ENCODE measurements at regions not wholly inside any gene's neighbourhood (a gene's known extent, or its start where the extent isn't known, plus 50 kb on each side); places are given as distances from the start of the nearest gene placed in this dataset.

GRCh38 chr1:209155546-209155945 lies 428.0 kb upstream of the CAMK1G start:
- H3K4me3 ChIP-seq (replicated peaks; ENCODE audit: low read depth, low read length): no peak overlapping the region
- TF ChIP-seq, protein P1, sequence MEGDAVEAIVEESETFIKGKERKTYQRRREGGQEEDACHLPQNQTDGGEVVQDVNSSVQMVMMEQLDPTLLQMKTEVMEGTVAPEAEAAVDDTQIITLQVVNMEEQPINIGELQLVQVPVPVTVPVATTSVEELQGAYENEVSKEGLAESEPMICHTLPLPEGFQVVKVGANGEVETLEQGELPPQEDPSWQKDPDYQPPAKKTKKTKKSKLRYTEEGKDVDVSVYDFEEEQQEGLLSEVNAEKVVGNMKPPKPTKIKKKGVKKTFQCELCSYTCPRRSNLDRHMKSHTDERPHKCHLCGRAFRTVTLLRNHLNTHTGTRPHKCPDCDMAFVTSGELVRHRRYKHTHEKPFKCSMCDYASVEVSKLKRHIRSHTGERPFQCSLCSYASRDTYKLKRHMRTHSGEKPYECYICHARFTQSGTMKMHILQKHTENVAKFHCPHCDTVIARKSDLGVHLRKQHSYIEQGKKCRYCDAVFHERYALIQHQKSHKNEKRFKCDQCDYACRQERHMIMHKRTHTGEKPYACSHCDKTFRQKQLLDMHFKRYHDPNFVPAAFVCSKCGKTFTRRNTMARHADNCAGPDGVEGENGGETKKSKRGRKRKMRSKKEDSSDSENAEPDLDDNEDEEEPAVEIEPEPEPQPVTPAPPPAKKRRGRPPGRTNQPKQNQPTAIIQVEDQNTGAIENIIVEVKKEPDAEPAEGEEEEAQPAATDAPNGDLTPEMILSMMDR (IDR thresholded peaks at IDR 0.05; ENCODE audit: low read length, missing control alignments): no peak
- no peak for DNase-seq (ENCODE audit: low read depth)

GRCh38 chr1:209156991-209157390 lies 426.5 kb upstream of the CAMK1G start:
- TF ChIP-seq, protein P1 (IDR thresholded peaks at IDR 0.05; ENCODE audit: low read length, missing control alignments): no peak
- no peak for DNase-seq (ENCODE audit: low read depth)
- no peak overlapping the region for H3K4me3 ChIP-seq (replicated peaks; ENCODE audit: low read depth, low read length)

GRCh38 chr1:209157546-209158249 lies 425.8 kb upstream of the CAMK1G start:
- no peak for DNase-seq (ENCODE audit: low read depth)
- TF ChIP-seq, protein P1 (IDR thresholded peaks at IDR 0.05; ENCODE audit: low read length, missing control alignments): no peak
- H3K4me3 ChIP-seq (replicated peaks; ENCODE audit: low read depth, low read length): no peak overlapping the region

DNA sequence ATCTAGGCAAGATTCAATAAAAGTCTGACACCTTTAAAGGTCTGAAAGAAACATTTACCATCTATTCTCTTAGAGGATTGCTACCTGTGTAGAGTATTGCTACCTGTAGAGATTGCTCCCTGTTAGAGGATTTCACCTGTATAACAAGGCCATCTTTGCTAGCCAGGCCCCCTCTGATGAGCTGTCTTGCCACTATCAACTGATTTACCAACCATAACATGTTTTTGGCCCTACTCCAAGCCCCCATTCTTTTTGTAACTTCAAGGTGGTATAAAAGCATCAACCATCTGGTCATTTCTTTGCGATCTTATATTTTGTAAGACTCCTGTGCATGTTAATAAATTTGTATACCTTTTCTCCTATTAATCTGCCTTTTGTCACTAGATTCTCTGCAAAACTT lies 424.7 kb upstream of the CAMK1G start:
- no peak overlapping the region for H3K4me3 ChIP-seq (replicated peaks; ENCODE audit: low read depth, low read length)
- DNase-seq (ENCODE audit: low read depth): no peak
- TF ChIP-seq, protein P1 (IDR thresholded peaks at IDR 0.05; ENCODE audit: low read length, missing control alignments): no peak

- DNase-seq (ENCODE audit: low read depth): no peak
- no peak overlapping the region for H3K4me3 ChIP-seq (replicated peaks; ENCODE audit: low read depth, low read length)
- TF ChIP-seq, protein P1 (IDR thresholded peaks at IDR 0.05; ENCODE audit: low read length, missing control alignments): no peak
Measured at GRCh38 chr1:209160230-209160629, 423.3 kb upstream of the CAMK1G start.

DNA sequence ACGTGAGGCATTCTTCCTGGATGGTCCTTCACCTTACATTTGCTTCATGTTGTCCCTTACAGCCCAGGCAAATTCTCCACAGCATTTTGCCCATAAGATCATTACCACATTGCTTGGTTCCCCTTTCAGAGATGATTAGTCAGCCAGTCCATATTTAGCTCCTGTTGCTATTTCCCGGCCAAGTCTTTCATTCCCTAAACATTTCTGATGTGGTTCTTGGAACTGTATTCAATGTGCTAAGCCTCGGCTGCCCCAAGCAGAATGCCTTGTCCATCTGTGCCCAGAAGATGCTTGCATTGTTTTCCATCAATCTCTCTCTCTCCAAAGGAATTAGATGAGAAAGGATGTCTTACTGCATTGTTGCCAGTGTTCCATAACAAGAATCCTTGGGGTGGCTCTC lies 420.9 kb upstream of the CAMK1G start:
- TF ChIP-seq, protein P1 (IDR thresholded peaks at IDR 0.05; ENCODE audit: low read length, missing control alignments): no peak
- no peak overlapping the region for H3K4me3 ChIP-seq (replicated peaks; ENCODE audit: low read depth, low read length)
- DNase-seq (ENCODE audit: low read depth): no peak

DNA sequence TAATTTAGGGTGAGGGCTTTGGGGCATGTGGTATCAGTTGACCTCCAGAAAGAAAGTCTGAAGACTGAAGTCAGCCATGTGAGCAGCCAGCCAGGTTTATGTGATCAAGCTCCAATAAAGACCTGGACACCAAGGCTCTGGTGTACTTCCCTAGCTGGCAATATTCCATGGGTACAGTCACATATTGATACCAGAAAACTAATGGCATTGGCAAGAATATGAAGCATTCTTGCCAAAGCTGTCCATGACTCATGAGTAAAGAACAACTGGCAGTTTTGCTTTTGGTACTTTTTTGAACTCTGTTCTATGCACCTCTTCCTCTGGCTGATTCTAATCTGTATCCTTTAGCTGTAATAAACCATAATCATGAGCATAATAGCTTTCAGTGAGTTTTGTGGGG lies 415.3 kb upstream of the CAMK1G start:
- no peak overlapping the region for H3K4me3 ChIP-seq (replicated peaks; ENCODE audit: low read depth, low read length)
- peak; percentile 9 for DNase-seq (ENCODE audit: low read depth)
- TF ChIP-seq, protein P1 (IDR thresholded peaks at IDR 0.05; ENCODE audit: low read length, missing control alignments): no peak

Measured in fibroblast of pulmonary artery (primary cell).